ENCODE measurements at regions not wholly inside any gene's neighbourhood (a gene's known extent, or its start where the extent isn't known, plus 50 kb on each side); places are given as distances from the start of the nearest gene placed in this dataset.

GRCh38 chr3:101996832-101997231 is 147.5 kb downstream of the NFKBIZ start:
- no peak for DNase-seq (ENCODE audit: low spot score)
- no peak for TF ChIP-seq CTCF (IDR thresholded peaks at IDR 0.05)
- ATAC-seq (ENCODE audit: low FRiP score), result no peak

- TF ChIP-seq CTCF (IDR thresholded peaks at IDR 0.05), result no peak
- no peak for DNase-seq (ENCODE audit: low spot score)
- ATAC-seq (ENCODE audit: low FRiP score), result no peak
Measured at GRCh38 chr3:101998256-101998926, 149.1 kb downstream of the NFKBIZ start.

DNA sequence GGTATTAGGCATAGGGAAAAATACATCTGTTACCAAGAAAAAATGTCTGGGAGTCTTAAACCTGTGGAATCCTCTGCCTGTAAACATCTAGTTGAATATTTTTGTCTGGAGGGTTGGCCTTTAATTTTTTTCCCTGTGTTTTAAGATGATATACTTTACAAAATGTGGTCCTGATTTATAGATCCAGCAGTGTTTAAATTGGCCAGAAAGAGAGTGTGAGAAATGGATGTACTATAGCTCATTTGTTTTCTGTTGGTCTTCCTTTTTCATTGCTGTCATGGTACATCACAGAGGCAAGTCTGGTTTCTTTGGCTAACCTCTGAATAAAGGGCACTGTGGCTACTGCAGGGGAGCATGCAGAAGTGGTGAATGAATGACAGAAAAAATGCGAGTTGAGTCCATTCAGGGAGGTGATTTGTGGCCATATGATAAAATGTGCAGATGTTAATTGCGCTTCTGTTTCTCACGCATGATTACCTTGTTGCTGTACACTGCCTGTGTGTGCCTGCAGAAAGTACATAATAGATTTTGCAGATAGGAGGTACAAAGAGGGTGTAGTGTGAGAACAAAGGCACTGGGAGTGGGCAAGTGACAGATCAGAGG is 150.0 kb downstream of the NFKBIZ start:
- TF ChIP-seq CTCF (IDR thresholded peaks at IDR 0.05), result no peak
- ATAC-seq (ENCODE audit: low FRiP score) (no peak), DNase-seq (ENCODE audit: low spot score) (no peak)

GRCh38 chr3:102000620-102001209 is 151.4 kb downstream of the NFKBIZ start:
- ATAC-seq (ENCODE audit: low FRiP score), result no peak
- no peak for DNase-seq (ENCODE audit: low spot score)
- no peak for TF ChIP-seq CTCF (IDR thresholded peaks at IDR 0.05)

DNA sequence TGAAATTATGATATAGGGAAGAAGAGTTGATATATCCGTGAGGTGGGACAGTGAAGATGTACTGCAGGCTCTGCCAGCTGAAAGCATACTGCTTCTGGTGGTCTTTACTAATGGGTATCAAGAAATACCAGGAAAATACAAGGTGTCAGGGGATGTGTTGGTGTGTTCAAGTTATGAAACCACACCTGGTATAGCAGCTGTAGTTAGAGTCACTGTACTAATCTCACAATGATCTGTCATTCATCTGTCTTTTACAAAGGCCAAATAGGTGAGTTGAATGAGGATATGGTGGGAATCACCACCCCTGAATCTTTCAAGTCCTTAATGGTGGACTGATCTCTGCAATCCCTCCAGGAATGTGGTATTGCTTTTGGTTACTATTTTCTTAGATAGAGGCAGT is 152.7 kb downstream of the NFKBIZ start:
- DNase-seq (ENCODE audit: low spot score) (no peak), ATAC-seq (ENCODE audit: low FRiP score) (no peak)
- no peak for TF ChIP-seq CTCF (IDR thresholded peaks at IDR 0.05)

- ATAC-seq (ENCODE audit: low FRiP score) (no peak), DNase-seq (ENCODE audit: low spot score) (no peak)
- no peak for TF ChIP-seq CTCF (IDR thresholded peaks at IDR 0.05)
Measured at GRCh38 chr3:102004561-102004960, 155.2 kb downstream of the NFKBIZ start.

DNA sequence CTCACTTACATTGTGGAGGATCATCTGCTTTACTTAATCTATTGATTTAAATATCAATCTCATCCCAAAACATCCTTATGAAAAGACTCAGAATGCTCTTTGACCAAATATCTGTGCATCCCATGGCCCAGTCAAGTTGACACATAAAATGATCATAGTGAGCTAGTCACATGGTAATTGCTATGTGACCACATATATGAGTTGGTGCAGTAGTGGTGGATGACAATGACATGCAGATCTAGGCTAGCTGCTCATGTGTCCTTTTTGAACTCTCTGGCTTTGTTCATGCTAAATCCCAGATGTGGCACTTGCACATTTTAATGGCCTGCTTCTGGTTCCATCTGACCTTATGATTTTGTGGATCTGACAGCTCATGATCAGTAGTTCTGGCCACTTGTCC is 156.2 kb downstream of the NFKBIZ start:
- no peak for TF ChIP-seq CTCF (IDR thresholded peaks at IDR 0.05)
- no peak for ATAC-seq (ENCODE audit: low FRiP score)
- no peak for DNase-seq (ENCODE audit: low spot score)
